Posterior cingulate gyrus (tissue), 11 donors: ENCODE measurements at regions not wholly inside any gene's neighbourhood (a gene's known extent, or its start where the extent isn't known, plus 50 kb on each side); places are given as distances from the start of the nearest gene placed in this dataset.
"Not testable (repeated sequence)": the region's sequence is repeated elsewhere in the genome, so short reads cannot be mapped to it uniquely, and the experiment has no call there.

ENCODE experiments used
- DNase-seq, 10 donors: peaks; one replicate each; pipeline versions ENCODE4 v3.0.0 to v3.0.0-alpha.2; 2020 to 2021; ENCODE audit warnings: mixed read lengths in 3 of 10
- intact Hi-C: fragments of 100-400 bp; cut with DNase I; formaldehyde crosslinking; loops from one replicate; pipeline ENCODE4 v1.15.1; 2023

DNA sequence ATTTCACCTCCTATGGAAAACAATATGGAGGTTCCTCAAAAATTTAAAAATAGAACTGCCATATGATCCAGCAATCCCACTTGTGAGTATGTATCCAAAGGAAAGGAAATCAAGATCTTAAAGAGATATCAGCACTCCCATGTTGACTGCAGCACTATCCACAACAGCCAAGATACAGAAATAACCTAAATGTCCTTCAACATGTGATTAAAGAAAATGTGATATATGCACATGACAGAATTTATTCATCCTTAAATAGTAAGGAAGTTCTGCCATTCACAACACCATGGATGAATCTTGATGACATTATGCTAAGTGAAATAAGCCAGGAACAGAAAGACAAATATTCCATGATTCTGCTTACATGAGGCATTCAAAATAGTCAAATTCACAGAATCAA is 303.6 kb upstream of the LRRN1 start:
- no peak for DNase-seq
- intact Hi-C loops: no loop called here

GRCh38 chr3:3476669-3477068 is 297.2 kb upstream of the CRBN start:
- no peak for DNase-seq
- intact Hi-C loops: no loop called here

DNA sequence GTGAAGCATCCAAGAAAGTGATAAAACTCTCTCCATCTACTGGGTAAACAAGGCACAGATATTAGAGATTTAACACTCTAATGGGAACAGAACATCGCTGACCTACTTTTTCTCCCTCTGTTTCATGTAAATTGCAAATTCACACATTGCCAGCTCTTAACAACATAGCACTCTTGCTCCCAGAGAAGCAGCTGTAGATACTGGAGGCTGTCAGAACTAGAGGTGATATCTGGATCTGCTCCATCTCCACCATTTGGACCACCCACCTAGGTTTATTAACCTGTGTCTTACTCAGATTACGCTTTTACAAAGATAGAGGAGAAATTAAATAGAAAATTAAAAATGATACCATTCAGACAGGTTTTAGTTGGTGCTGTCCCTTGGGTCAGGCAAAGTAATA is 289.1 kb upstream of the CRBN start:
- intact Hi-C loops: no loop called here
- no peak for DNase-seq

- no peak for DNase-seq
- intact Hi-C loops: no loop called here
These were observed 284.6 kb upstream of the CRBN start for GRCh38 chr3:3464131-3464530.

- peak in 1 of 10 donors; percentile 20 for DNase-seq
- intact Hi-C loops: no loop called here
These were observed 281.8 kb upstream of the CRBN start for GRCh38 chr3:3461317-3461716.

GRCh38 chr3:3448468-3448867 is 269.0 kb upstream of the CRBN start:
- intact Hi-C loops: no loop called here
- DNase-seq: no peak

DNA sequence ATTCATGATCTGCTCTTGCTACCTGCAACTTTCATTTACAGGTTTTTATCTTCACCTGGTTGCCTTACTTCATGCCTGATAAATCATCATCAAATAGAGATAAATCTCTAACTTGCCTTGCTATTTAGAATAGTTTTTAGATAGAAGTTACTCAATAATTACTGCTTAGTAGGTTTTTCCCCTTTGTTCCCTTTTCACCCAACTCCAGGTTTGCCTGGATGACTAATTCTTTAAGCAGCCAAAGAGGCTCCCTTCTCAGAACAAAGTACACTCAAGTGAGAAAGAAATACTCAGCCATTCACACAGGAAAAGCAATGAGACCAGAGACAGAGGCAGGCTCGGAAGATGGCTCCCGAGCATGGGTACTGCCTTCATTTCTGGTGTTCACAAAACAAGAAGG is 268.1 kb upstream of the CRBN start:
- intact Hi-C loops: no loop called here
- DNase-seq: no peak

DNA sequence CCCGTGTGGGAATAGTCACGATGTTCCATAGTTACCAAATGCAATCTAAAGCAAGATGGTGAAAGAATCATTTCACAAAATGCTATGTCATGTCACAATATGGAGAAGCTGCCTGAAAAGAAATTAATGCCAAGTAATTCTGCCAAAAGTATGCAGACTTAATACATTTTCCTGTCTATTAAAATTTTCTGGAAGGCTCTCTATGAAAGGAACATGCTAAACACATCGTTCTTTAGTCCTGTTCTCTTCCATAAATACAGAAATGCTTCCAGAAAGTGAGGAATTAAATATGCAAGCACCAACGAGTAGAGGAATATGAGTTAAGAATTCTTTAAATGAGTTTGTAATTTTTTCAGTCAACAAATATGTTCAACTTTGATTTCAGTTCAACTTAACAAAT is 266.8 kb upstream of the CRBN start:
- DNase-seq: no peak
- intact Hi-C loops: no loop called here

GRCh38 chr3:3443482-3443881 is 264.0 kb upstream of the CRBN start:
- DNase-seq: no peak
- intact Hi-C loops: no loop called here

GRCh38 chr3:3433711-3434110 is 254.2 kb upstream of the CRBN start:
- intact Hi-C loops: no loop called here
- no peak for DNase-seq

DNA sequence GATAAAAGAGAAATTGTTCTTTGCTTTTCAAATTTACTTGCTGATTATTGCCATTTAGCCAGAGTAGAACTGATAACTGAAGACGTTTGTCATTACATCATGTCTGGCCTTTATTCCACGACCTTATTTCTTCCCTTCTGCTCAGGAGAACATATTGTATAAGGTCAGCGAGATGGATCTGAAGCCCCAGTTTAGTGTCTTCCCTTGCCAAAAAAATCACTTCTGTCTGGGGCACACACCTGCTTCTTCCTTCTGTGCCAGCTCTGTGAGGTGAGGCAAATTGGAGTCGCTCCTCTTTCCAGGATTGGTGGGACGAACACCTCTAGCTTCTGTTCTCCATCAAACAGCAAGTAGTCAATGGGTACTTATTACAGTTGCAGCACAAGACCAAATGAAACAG is 250.3 kb upstream of the CRBN start:
- intact Hi-C loops: no loop called here
- DNase-seq: no peak

DNA sequence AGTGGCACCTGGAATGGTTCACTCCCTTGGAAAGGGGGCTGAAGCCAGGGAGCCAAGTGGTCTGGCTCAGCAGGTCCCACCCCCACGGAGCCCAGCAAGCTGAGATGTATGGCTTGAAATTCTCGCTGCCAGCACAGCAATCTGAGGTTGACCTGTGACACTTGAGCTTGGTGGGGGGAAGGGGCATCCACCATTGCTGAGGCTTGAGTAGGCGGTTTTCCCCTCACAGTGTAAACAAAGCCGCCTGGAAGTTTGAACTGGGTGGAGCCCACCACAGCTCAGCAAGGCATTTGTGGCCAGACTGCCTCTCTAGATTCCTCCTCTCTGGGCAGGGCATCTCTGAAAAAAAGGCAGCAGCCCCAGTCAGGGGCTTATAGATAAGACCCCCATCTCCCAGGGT is 228.2 kb upstream of the CRBN start:
- intact Hi-C loops: not testable (repeated sequence)
- DNase-seq: peak in 1 of 10 donors; percentile 33

- intact Hi-C loops: no loop called here
- DNase-seq: peak in 1 of 10 donors; percentile 43
These were observed 225.6 kb upstream of the CRBN start for GRCh38 chr3:3405131-3405530.

DNA sequence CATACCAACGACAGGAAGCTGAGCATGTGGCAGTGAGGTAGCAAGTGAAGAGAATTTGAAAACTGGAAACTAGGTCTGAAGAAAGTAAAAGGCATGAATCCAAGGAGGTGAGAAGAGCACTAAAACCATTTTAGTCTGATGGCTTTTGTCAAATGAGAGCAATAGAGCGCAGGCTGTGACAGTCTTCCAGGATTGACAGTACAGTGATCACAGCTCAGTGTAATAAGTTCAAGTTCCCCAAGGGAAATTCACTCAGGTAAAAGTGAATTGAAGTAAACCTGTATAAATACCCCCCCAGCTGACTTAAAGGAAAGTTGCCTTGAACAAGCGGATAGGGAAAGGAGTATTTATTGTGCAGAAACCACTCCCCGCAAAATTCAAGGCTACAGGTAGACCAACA is 224.2 kb upstream of the CRBN start:
- intact Hi-C loops: no loop called here
- DNase-seq: no peak

GRCh38 chr3:3392946-3393345 is 213.5 kb upstream of the CRBN start:
- intact Hi-C loops: no loop called here
- peak in 1 of 10 donors; percentile 59 for DNase-seq

DNA sequence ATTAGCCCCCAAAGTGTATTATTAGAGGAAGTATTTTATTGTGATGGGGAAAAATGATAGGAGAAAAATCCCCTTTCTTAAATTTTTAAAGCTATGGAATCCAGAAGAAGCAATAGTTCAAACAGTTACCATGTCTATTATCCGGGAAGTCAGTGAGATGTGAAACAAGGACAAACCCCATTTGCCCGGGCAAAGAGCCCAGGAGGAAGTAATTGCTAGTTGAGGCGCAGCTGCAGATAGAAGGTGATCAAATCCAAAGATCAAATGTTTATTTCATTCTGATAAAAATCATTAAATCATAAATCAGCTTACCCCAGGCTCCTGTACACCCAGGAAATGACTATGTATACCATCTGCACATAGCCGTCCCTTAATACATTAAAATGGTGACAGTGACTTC is 204.0 kb upstream of the CRBN start:
- intact Hi-C loops: no loop called here

GRCh38 chr3:3372210-3372777 is 192.8 kb upstream of the CRBN start:
- DNase-seq: no peak
- intact Hi-C loops: no loop called here

More for the DNA sequence above, 204.0 kb upstream of the CRBN start:
- no peak for DNase-seq

GRCh38 chr3:3368306-3368705 is 188.8 kb upstream of the CRBN start:
- intact Hi-C loops: no loop called here
- no peak for DNase-seq

DNA sequence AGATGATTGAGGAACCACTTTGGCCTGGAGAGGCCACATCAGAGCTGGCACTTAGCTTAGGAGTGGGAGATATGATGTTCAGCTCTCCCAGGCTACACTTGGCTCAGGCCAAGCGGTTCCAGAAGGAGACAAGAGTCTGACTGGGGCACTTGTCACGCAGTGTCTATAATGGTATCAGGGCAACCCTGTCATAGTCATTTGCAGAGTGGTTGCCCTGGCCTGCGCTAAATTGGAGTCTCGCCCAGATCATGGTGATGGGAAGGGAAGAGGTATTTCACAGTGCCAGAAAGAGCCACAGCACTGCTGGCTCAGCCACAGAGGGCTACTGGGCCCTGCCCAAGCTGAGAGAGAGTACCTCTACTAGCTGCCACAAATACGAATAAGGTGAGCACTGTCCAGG is 186.9 kb upstream of the CRBN start:
- DNase-seq: peak in 1 of 10 donors; percentile 65
- intact Hi-C loops: no loop called here

GRCh38 chr3:3365716-3366115 is 186.2 kb upstream of the CRBN start:
- intact Hi-C loops: no loop called here
- no peak for DNase-seq

GRCh38 chr3:3356846-3357245 is 177.4 kb upstream of the CRBN start:
- intact Hi-C loops: no loop called here
- no peak for DNase-seq

DNA sequence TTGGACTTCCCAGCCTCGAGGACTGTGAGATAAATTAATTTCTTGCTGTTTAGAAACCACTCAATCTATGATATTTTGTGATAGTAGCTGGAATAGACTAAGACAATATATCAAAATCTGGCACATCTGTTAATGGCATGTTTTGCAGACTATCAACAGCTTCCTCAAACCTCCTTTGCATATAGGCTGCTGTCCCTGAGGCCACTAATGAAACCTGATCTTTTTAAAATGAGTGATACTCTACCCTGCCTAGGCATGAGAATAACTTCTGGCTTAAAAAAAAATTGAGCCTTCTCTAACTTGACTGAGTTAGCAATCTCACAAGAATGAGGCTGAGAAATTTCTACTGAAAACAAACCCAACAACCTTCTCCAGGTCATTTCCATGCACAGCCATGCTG is 176.0 kb upstream of the CRBN start:
- intact Hi-C loops: no loop called here
- DNase-seq: no peak

- intact Hi-C loops: no loop called here
- DNase-seq: no peak
These were observed 173.7 kb upstream of the CRBN start for GRCh38 chr3:3353153-3353552.
